Left colon (tissue), 2 donors: ENCODE measurements at regions not wholly inside any gene's neighbourhood (a gene's known extent, or its start where the extent isn't known, plus 50 kb on each side); places are given as distances from the start of the nearest gene placed in this dataset.
A peak's percentile ranks its signal among the peaks of the same experiment; 100 is the strongest.

ENCODE experiments used
- ATAC-seq: fragments of 200-7000 bp; cut with Tn5 transposase; one replicate; pipeline ENCODE4 v1.9.1; 2020; ENCODE audit warnings: mild to moderate bottlenecking, moderate library complexity
- DNase-seq, 2 donors: peaks; one replicate each; pipeline ENCODE4 v3.0.0-alpha.2; 2020
- intact Hi-C, 2 donors: fragments of 100-400 bp; cut with DNase I in 1 of 2; cut with micrococcal nuclease in 1 of 2; formaldehyde crosslinking; loops; one replicate each; pipeline versions ENCODE4 v1.11.2 to v1.14.0; 2022; cut with DNase I, micrococcal nuclease
- donor health status: DM: no; HTN: no; CAD: no.
- donor health status: DM: yes; HTN: yes; CAD: no.

- intact Hi-C loops = no loop called here
- DNase-seq = no peak
- ATAC-seq = peak; percentile 40
Observed at GRCh38 chr21:15520811-15521643, 208.8 kb upstream of the USP25 start.

- ATAC-seq (no peak), DNase-seq (no peak)
- intact Hi-C loops = no loop called here
Observed at GRCh38 chr21:15521644-15522001, 208.2 kb upstream of the USP25 start.

GRCh38 chr21:15522148-15522547 is 207.6 kb upstream of the USP25 start:
- ATAC-seq (no peak), DNase-seq (no peak)

GRCh38 chr21:15524855-15525254 is 204.9 kb upstream of the USP25 start:
- intact Hi-C loops = no loop called here
- no peak for DNase-seq
- no peak for ATAC-seq

More at GRCh38 chr21:15522148-15522547, 207.6 kb upstream of the USP25 start:
- intact Hi-C loops = no loop called here

- intact Hi-C loops = no loop called here
- no peak for ATAC-seq
- DNase-seq = no peak
Observed at GRCh38 chr21:15526798-15527197, 203.0 kb upstream of the USP25 start.

GRCh38 chr21:15528346-15528745 is 201.4 kb upstream of the USP25 start:
- intact Hi-C loops = no loop called here
- DNase-seq = no peak
- ATAC-seq = no peak

GRCh38 chr21:15531986-15532385 is 197.8 kb upstream of the USP25 start:
- intact Hi-C loops = no loop called here
- no peak for DNase-seq
- ATAC-seq = no peak

GRCh38 chr21:15533618-15534017 is 196.2 kb upstream of the USP25 start:
- ATAC-seq = no peak
- no peak for DNase-seq
- intact Hi-C loops = no loop called here

GRCh38 chr21:15534450-15534886 is 195.3 kb upstream of the USP25 start:
- no peak for DNase-seq
- intact Hi-C loops = no loop called here
- ATAC-seq = no peak

- ATAC-seq (no peak), DNase-seq (no peak)
- intact Hi-C loops = no loop called here
Observed at GRCh38 chr21:15539376-15539775, 190.4 kb upstream of the USP25 start.

GRCh38 chr21:15543473-15543872 is 186.3 kb upstream of the USP25 start:
- intact Hi-C loops = no loop called here
- DNase-seq (no peak), ATAC-seq (no peak)

GRCh38 chr21:15549671-15550070 is 180.1 kb upstream of the USP25 start:
- ATAC-seq = no peak
- intact Hi-C loops = no loop called here

GRCh38 chr21:15552914-15553494 is 176.8 kb upstream of the USP25 start:
- ATAC-seq (peak; percentile 61), DNase-seq (no peak)
- intact Hi-C loops = no loop called here

More at GRCh38 chr21:15549671-15550070, 180.1 kb upstream of the USP25 start:
- DNase-seq = no peak

- no peak for DNase-seq
- peak; percentile 35 for ATAC-seq
Observed at GRCh38 chr21:15557925-15558324, 171.9 kb upstream of the USP25 start.

GRCh38 chr21:15558884-15559283 is 170.9 kb upstream of the USP25 start:
- DNase-seq = no peak
- intact Hi-C loops = no loop called here

More at GRCh38 chr21:15557925-15558324, 171.9 kb upstream of the USP25 start:
- intact Hi-C loops = no loop called here

GRCh38 chr21:15559660-15560059 is 170.1 kb upstream of the USP25 start:
- ATAC-seq (no peak), DNase-seq (no peak)
- intact Hi-C loops = no loop called here

More at GRCh38 chr21:15558884-15559283, 170.9 kb upstream of the USP25 start:
- no peak for ATAC-seq

- DNase-seq (no peak), ATAC-seq (no peak)
- intact Hi-C loops = no loop called here
Observed at GRCh38 chr21:15560383-15561056, 169.3 kb upstream of the USP25 start.

GRCh38 chr21:15562748-15563147 is 167.0 kb upstream of the USP25 start:
- intact Hi-C loops = no loop called here
- DNase-seq = no peak

GRCh38 chr21:15564907-15565306 is 164.9 kb upstream of the USP25 start:
- ATAC-seq = peak; percentile 95

More at GRCh38 chr21:15562748-15563147, 167.0 kb upstream of the USP25 start:
- ATAC-seq = no peak

GRCh38 chr21:15566703-15567102 is 163.1 kb upstream of the USP25 start:
- intact Hi-C loops = no loop called here
- ATAC-seq (no peak), DNase-seq (no peak)

More at GRCh38 chr21:15564907-15565306, 164.9 kb upstream of the USP25 start:
- DNase-seq = no peak
- intact Hi-C loops = no loop called here
